GM23338 (cell line): ENCODE measurements at regions not wholly inside any gene's neighbourhood (a gene's known extent, or its start where the extent isn't known, plus 50 kb on each side); places are given as distances from the start of the nearest gene placed in this dataset.

Source experiments
- ATAC-seq: fragments of 200-7000 bp; cut with Tn5 transposase; 3 replicates; pipeline ENCODE4 v1.9.1; 2020
- DNase-seq: peaks from one replicate; pipeline ENCODE4 v3.0.0-alpha.2; 2015; ENCODE audit warnings: low spot score
- H2AFZ ChIP-seq: fragments of 200-600 bp; sonication (generic); 2 replicates; pipeline ENCODE4 v1.8.0; 2016; ENCODE audit warnings: antibody characterized with exemption, mild to moderate bottlenecking, moderate library complexity
- H3F3A ChIP-seq: fragments of 200-600 bp; sonication (generic); replicated peaks from 2 replicates; pipeline ENCODE4 v1.8.0; 2017; ENCODE audit warnings: antibody characterized with exemption, mixed run types, low read depth
- H3K27ac ChIP-seq: fragments of 200-600 bp; sonication (generic); 2 replicates; pipeline ENCODE4 v1.6.1; 2016; ENCODE audit warnings: low read depth
- H3K27me3 ChIP-seq: fragments of 200-600 bp; sonication (generic); 2 replicates; pipeline ENCODE4 v1.8.0; 2016; ENCODE audit warnings: mild to moderate bottlenecking, mixed run types, moderate library complexity; ENCODE audit not compliant: insufficient read depth
- H3K36me3 ChIP-seq: fragments of 200-600 bp; sonication (generic); 2 replicates; pipeline ENCODE4 v1.8.0; 2016; ENCODE audit warnings: mild to moderate bottlenecking; ENCODE audit not compliant: insufficient read depth
- H3K4me1 ChIP-seq: fragments of 200-600 bp; sonication (generic); 2 replicates; pipeline ENCODE4 v1.8.0; 2016; ENCODE audit warnings: mild to moderate bottlenecking, moderate library complexity; ENCODE audit not compliant: insufficient read depth
- H3K4me2 ChIP-seq: fragments of 200-600 bp; sonication (generic); 2 replicates; pipeline ENCODE4 v1.7.1; 2017; ENCODE audit warnings: mixed run types
- H3K4me3 ChIP-seq: fragments of 200-600 bp; sonication (generic); 2 replicates; pipeline ENCODE4 v1.6.1; 2016; ENCODE audit warnings: mixed run types
- H3K79me2 ChIP-seq: fragments of 200-600 bp; sonication (generic); replicated peaks from 2 replicates; pipeline ENCODE4 v1.8.0; 2017; ENCODE audit warnings: mild to moderate bottlenecking; ENCODE audit not compliant: insufficient read depth
- H3K9me2 ChIP-seq: fragments of 200-600 bp; sonication (generic); 2 replicates; pipeline ENCODE4 v1.8.0; 2017; ENCODE audit not compliant: insufficient read depth
- H4K20me1 ChIP-seq: fragments of 200-600 bp; sonication (generic); replicated peaks from 2 replicates; pipeline ENCODE4 v1.8.0; 2017; ENCODE audit warnings: mild to moderate bottlenecking; ENCODE audit not compliant: insufficient read depth
- H3K27ac Mint-ChIP-seq: 2 replicates; pipeline ENCODE4 v1.8.0; 2020; ENCODE audit warnings: inconsistent platforms, mild to moderate bottlenecking, moderate library complexity, mixed read lengths
- H3K27me3 Mint-ChIP-seq: 3 replicates; pipeline ENCODE4 v1.8.0; 2022; ENCODE audit warnings: low read depth, mild to moderate bottlenecking, moderate library complexity, mixed read lengths, inconsistent platforms; ENCODE audit not compliant: insufficient read depth, poor library complexity
- H3K36me3 Mint-ChIP-seq: 3 replicates; pipeline ENCODE4 v1.8.0; 2021; ENCODE audit warnings: low read depth, mild to moderate bottlenecking, inconsistent platforms, moderate library complexity, mixed read lengths
- H3K4me1 Mint-ChIP-seq: 3 replicates; pipeline ENCODE4 v1.8.0; 2020; ENCODE audit warnings: mild to moderate bottlenecking, inconsistent platforms, mixed read lengths
- H3K4me3 Mint-ChIP-seq: 3 replicates; pipeline ENCODE4 v1.8.0; 2021; ENCODE audit warnings: moderate library complexity, mild to moderate bottlenecking, inconsistent platforms, mixed read lengths
- H3K9me3 Mint-ChIP-seq: 3 replicates; pipeline ENCODE4 v1.8.0; 2020; ENCODE audit warnings: moderate library complexity, mild to moderate bottlenecking, inconsistent platforms, mixed read lengths
- CREB1 ChIP-seq: fragments of 250-450 bp; sonication (Bioruptor Pico); IDR thresholded peaks from 2 replicates; pipeline ENCODE4 v1.5.0; 2020; ENCODE audit warnings: low read depth, mild to moderate bottlenecking, moderate library complexity
- EZH2 ChIP-seq: fragments of 200-600 bp; sonication (generic); IDR thresholded peaks from one replicate; pipeline ENCODE4 v1.8.0; 2017; ENCODE audit warnings: antibody characterized with exemption, mild to moderate bottlenecking, low read depth; ENCODE audit not compliant: unreplicated experiment
- EZH2phosphoT487 ChIP-seq: fragments of 200-600 bp; sonication (generic); IDR thresholded peaks from one replicate; pipeline ENCODE4 v1.8.1; 2018; ENCODE audit warnings: antibody characterized with exemption; ENCODE audit not compliant: unreplicated experiment
- JUNB ChIP-seq: IDR thresholded peaks from one replicate; pipeline ENCODE4 v1.6.1; 2016; ENCODE audit warnings: antibody characterized with exemption; ENCODE audit not compliant: unreplicated experiment
- NANOG ChIP-seq: IDR thresholded peaks from 2 replicates; pipeline ENCODE4 v1.6.1; 2016; ENCODE audit warnings: antibody characterized with exemption, borderline replicate concordance
- POLR2AphosphoS5 ChIP-seq: IDR thresholded peaks from 2 replicates; pipeline ENCODE4 v1.6.1; 2016; ENCODE audit warnings: antibody characterized with exemption, low read depth
- STAT1 ChIP-seq: IDR thresholded peaks from one replicate; pipeline ENCODE4 v1.6.1; 2016; ENCODE audit warnings: antibody characterized with exemption; ENCODE audit not compliant: unreplicated experiment
- ZNF331 ChIP-seq: fragments of 250-450 bp; sonication (Bioruptor Pico); IDR thresholded peaks from 2 replicates; pipeline ENCODE4 v1.5.0; 2020; ENCODE audit warnings: low read depth, mild to moderate bottlenecking, moderate library complexity
- TF ChIP-seq, protein P1 (sequence below): IDR thresholded peaks from one replicate; pipeline ENCODE4 v1.6.1; 2018; ENCODE audit warnings: antibody characterized with exemption; ENCODE audit not compliant: unreplicated experiment
- TF ChIP-seq, protein P2 (sequence below), 2 experiments: fragments of 200-600 bp in 1 of 2; sonication (generic) in 1 of 2; conservative IDR thresholded peaks; 2 replicates each; pipeline versions ENCODE4 v1.5.1 to v1.6.1; 2016 to 2017; ENCODE audit warnings: antibody characterized with exemption in 2 of 2, low read depth in 2 of 2, mild to moderate bottlenecking in 2 of 2, moderate library complexity in 1 of 2
- TF ChIP-seq, protein P3 (sequence below): IDR thresholded peaks from 2 replicates; pipeline ENCODE4 v1.6.1; 2016; ENCODE audit warnings: antibody characterized with exemption

DNA sequence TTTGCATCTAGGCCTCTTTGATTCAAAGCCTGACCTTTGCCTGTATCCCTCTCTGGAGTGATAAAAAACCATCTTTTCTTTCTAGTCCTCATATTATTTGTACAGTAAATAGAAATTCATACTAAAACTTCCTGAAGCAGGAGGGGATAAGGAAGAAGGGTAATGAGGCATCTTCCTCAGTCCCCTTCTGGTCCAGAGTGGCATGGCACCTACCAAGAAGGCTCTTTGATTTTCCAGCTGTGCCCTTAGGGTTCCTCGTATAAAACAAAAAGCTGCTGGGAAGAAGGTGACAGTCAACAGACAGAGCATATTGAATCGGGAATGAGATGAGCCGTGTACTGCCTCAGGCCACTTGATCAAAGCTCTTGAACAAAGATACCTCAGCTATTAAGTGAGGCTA is 71.9 kb upstream of the SPDL1 start:
- Histone ChIP-seq H3K4me3 (no peak overlapping the region), H3K79me2 (no peaks in the 10 kb centered on the region), H3F3A (no peaks in the 10 kb centered on the region), H3K36me3 (no peaks in the 10 kb centered on the region), H3K27me3 (no peaks in the 10 kb centered on the region), H3K4me2 (no peak overlapping the region), H3K4me1 (no peaks in the 10 kb centered on the region), H3K27ac (no peak overlapping the region), H4K20me1 (no peaks in the 10 kb centered on the region), H2AFZ (no peak overlapping the region), H3K9me2 (0 out of 2 replicates have a peak, but pooled peaks cover 2% of the 10 kb centered on the region)
- TF ChIP-seq, protein P1, sequence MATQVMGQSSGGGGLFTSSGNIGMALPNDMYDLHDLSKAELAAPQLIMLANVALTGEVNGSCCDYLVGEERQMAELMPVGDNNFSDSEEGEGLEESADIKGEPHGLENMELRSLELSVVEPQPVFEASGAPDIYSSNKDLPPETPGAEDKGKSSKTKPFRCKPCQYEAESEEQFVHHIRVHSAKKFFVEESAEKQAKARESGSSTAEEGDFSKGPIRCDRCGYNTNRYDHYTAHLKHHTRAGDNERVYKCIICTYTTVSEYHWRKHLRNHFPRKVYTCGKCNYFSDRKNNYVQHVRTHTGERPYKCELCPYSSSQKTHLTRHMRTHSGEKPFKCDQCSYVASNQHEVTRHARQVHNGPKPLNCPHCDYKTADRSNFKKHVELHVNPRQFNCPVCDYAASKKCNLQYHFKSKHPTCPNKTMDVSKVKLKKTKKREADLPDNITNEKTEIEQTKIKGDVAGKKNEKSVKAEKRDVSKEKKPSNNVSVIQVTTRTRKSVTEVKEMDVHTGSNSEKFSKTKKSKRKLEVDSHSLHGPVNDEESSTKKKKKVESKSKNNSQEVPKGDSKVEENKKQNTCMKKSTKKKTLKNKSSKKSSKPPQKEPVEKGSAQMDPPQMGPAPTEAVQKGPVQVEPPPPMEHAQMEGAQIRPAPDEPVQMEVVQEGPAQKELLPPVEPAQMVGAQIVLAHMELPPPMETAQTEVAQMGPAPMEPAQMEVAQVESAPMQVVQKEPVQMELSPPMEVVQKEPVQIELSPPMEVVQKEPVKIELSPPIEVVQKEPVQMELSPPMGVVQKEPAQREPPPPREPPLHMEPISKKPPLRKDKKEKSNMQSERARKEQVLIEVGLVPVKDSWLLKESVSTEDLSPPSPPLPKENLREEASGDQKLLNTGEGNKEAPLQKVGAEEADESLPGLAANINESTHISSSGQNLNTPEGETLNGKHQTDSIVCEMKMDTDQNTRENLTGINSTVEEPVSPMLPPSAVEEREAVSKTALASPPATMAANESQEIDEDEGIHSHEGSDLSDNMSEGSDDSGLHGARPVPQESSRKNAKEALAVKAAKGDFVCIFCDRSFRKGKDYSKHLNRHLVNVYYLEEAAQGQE = no peak
- TF ChIP-seq, protein P2, sequence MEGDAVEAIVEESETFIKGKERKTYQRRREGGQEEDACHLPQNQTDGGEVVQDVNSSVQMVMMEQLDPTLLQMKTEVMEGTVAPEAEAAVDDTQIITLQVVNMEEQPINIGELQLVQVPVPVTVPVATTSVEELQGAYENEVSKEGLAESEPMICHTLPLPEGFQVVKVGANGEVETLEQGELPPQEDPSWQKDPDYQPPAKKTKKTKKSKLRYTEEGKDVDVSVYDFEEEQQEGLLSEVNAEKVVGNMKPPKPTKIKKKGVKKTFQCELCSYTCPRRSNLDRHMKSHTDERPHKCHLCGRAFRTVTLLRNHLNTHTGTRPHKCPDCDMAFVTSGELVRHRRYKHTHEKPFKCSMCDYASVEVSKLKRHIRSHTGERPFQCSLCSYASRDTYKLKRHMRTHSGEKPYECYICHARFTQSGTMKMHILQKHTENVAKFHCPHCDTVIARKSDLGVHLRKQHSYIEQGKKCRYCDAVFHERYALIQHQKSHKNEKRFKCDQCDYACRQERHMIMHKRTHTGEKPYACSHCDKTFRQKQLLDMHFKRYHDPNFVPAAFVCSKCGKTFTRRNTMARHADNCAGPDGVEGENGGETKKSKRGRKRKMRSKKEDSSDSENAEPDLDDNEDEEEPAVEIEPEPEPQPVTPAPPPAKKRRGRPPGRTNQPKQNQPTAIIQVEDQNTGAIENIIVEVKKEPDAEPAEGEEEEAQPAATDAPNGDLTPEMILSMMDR (conservative IDR thresholded peaks at IDR 0.05; ENCODE audit: low read depth in 2 of 2) = peak in 1 of 2 experiments; percentile 32; a peak in 2 of 4 replicates
- TF ChIP-seq STAT1 = no peak
- Mint-ChIP-seq H3K27ac (no peak overlapping the region), H3K27me3 (no peaks in the 10 kb centered on the region), H3K4me1 (no peaks in the 10 kb centered on the region), H3K36me3 (no peaks in the 10 kb centered on the region), H3K4me3 (no peak overlapping the region), H3K9me3 (no peaks in the 10 kb centered on the region)
- DNase-seq = peak; percentile 30
- peak; percentile 54 for ATAC-seq

DNA sequence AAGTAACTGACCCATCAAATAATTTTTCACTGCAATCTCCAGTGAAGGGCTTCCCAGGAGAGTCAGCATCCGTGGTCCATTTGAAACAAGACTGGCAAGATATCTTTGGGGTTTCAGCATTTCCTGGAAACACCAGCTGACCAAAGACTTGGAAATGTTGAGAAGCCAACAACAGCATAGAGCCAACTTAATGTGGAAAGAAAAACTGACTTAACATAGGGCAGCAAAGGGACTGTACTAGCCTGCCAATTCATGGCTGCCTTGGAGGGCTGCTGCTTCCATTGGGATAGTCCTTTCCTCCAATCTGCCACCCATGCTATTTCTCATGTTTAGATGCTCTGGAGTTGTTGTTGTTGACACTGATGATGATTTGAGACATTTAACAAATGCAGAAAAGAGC is 76.5 kb upstream of the SPDL1 start:
- H3K4me2 ChIP-seq = no peak overlapping the region
- H3K9me2 ChIP-seq = no peaks in the 10 kb centered on the region
- no peaks in the 10 kb centered on the region for H3K36me3 ChIP-seq
- Mint-ChIP-seq H3K4me3 (no peak overlapping the region), H3K4me1 (no peaks in the 10 kb centered on the region), H3K9me3 (no peaks in the 10 kb centered on the region), H3K27ac (no peak overlapping the region), H3K27me3 (peaks cover 2% of the 10 kb centered on the region), H3K36me3 (no peaks in the 10 kb centered on the region)
- H2AFZ ChIP-seq = no peak overlapping the region
- H3K4me1 ChIP-seq = no peaks in the 10 kb centered on the region
- H3K27me3 ChIP-seq = no peaks in the 10 kb centered on the region
- DNase-seq = no peak
- H3F3A ChIP-seq = no peaks in the 10 kb centered on the region
- H3K4me3 ChIP-seq = no peak overlapping the region
- H4K20me1 ChIP-seq = no peaks in the 10 kb centered on the region
- no peak overlapping the region for H3K27ac ChIP-seq
- H3K79me2 ChIP-seq = no peaks in the 10 kb centered on the region
- ATAC-seq = no peak
- no peak for TF ChIP-seq EZH2
- TF ChIP-seq POLR2AphosphoS5 = no peak
- TF ChIP-seq, protein P1 = no peak
- no peak for TF ChIP-seq CREB1 (CRISPR knock-in tag)
- TF ChIP-seq STAT1 = no peak
- TF ChIP-seq, protein P3, sequence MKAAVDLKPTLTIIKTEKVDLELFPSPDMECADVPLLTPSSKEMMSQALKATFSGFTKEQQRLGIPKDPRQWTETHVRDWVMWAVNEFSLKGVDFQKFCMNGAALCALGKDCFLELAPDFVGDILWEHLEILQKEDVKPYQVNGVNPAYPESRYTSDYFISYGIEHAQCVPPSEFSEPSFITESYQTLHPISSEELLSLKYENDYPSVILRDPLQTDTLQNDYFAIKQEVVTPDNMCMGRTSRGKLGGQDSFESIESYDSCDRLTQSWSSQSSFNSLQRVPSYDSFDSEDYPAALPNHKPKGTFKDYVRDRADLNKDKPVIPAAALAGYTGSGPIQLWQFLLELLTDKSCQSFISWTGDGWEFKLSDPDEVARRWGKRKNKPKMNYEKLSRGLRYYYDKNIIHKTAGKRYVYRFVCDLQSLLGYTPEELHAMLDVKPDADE = no peak
- TF ChIP-seq, protein P2 (conservative IDR thresholded peaks at IDR 0.05; ENCODE audit: low read depth in 2 of 2) = no peak
- no peak for TF ChIP-seq JUNB
- no peak for TF ChIP-seq EZH2phosphoT487
- no peak for TF ChIP-seq NANOG
- TF ChIP-seq ZNF331 = no peak
